OCI-LY3 (cell line): ENCODE measurements at regions not wholly inside any gene's neighbourhood (a gene's known extent, or its start where the extent isn't known, plus 50 kb on each side); places are given as distances from the start of the nearest gene placed in this dataset.

Experiments
- H2AFZ ChIP-seq: fragments of 200-600, 300-600 bp; shearing (Covaris generic); 2 replicates; pipeline ENCODE4 v1.6.0; 2014; ENCODE audit warnings: antibody characterized with exemption, low read depth, low read length
- H3K27ac ChIP-seq: fragments of 200-600, 300-600 bp; sonication (generic); 2 replicates; pipeline ENCODE4 v1.5.1; 2014; ENCODE audit warnings: mild to moderate bottlenecking, low read length, moderate library complexity, mixed read lengths
- H3K27me3 ChIP-seq: fragments of 200-600, 300-600 bp; sonication (generic); 2 replicates; pipeline ENCODE4 v1.6.1; 2014; ENCODE audit warnings: low read depth, low read length, mixed read lengths
- H3K36me3 ChIP-seq: fragments of 200-600, 300-600 bp; sonication (generic); replicated peaks from 2 replicates; pipeline ENCODE3; 2014; ENCODE audit warnings: low read depth, low read length, mixed read lengths
- H3K4me1 ChIP-seq: fragments of 300-600, 200-600 bp; sonication (generic); 2 replicates; pipeline ENCODE4 v1.6.1; 2014; ENCODE audit warnings: low read length, mixed read lengths
- H3K4me2 ChIP-seq: fragments of 200-600, 300-600 bp; sonication (generic); 2 replicates; pipeline ENCODE4 v1.6.1; 2014; ENCODE audit warnings: low read length, mixed read lengths
- H3K4me3 ChIP-seq: fragments of 300-600, 200-600 bp; sonication (generic); 2 replicates; pipeline ENCODE4 v1.5.1; 2014; ENCODE audit warnings: antibody characterized with exemption, mild to moderate bottlenecking, low read length, moderate library complexity
- H3K79me2 ChIP-seq: fragments of 300-600, 200-600 bp; shearing (Covaris generic); 2 replicates; pipeline ENCODE4 v1.6.1; 2014; ENCODE audit warnings: mild to moderate bottlenecking, low read length, mixed read lengths
- H3K9ac ChIP-seq: fragments of 300-600, 200-600 bp; shearing (Covaris generic); 2 replicates; pipeline ENCODE4 v1.6.0; 2014; ENCODE audit warnings: mild to moderate bottlenecking, low read length, moderate library complexity
- H3K9me3 ChIP-seq: fragments of 200-600, 300-600 bp; shearing (Covaris generic); 2 replicates; pipeline ENCODE4 v1.6.1; 2014; ENCODE audit warnings: low read length, mixed read lengths; ENCODE audit not compliant: insufficient read depth
- H4K20me1 ChIP-seq: fragments of 200-600, 300-600 bp; sonication (generic); 2 replicates; pipeline ENCODE4 v1.6.1; 2016; ENCODE audit warnings: low read length, mixed read lengths; ENCODE audit not compliant: insufficient read depth
- EZH2phosphoT487 ChIP-seq: fragments of 200-600 bp; shearing (Covaris generic); IDR thresholded peaks from 2 replicates; pipeline ENCODE4 v1.6.1; 2018; ENCODE audit warnings: antibody characterized with exemption, mixed run types, low read depth
- TF ChIP-seq, protein P1 (sequence below): fragments of 200-600, 300-600 bp; sonication (generic); IDR thresholded peaks from 2 replicates; pipeline ENCODE4 v1.5.1; 2014; ENCODE audit warnings: antibody characterized with exemption, low read length, low read depth

DNA sequence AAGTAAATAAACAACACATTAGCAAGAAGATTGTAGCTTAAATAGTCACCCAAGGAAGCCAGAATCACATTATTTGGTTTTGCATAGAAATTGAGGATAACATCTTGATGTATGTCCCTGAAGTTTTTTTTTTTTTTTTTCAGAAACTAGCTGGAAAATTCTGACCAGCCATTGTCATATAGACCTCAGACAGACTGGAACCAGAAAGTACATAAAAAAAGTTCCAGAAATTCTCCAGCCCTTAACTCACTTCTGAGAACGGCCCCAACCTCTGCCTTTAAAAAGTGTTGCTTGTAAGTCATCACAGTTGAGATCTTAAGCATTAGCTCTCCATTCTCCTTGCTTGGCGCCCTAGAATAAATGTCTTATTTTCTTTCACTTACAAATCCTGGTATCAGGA, 350.5 kb downstream of the CCDC85A start:
- no peak for TF ChIP-seq EZH2phosphoT487
- TF ChIP-seq, protein P1, sequence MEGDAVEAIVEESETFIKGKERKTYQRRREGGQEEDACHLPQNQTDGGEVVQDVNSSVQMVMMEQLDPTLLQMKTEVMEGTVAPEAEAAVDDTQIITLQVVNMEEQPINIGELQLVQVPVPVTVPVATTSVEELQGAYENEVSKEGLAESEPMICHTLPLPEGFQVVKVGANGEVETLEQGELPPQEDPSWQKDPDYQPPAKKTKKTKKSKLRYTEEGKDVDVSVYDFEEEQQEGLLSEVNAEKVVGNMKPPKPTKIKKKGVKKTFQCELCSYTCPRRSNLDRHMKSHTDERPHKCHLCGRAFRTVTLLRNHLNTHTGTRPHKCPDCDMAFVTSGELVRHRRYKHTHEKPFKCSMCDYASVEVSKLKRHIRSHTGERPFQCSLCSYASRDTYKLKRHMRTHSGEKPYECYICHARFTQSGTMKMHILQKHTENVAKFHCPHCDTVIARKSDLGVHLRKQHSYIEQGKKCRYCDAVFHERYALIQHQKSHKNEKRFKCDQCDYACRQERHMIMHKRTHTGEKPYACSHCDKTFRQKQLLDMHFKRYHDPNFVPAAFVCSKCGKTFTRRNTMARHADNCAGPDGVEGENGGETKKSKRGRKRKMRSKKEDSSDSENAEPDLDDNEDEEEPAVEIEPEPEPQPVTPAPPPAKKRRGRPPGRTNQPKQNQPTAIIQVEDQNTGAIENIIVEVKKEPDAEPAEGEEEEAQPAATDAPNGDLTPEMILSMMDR = no peak
- no peaks in the 10 kb centered on the region for H4K20me1 ChIP-seq
- no peaks in the 10 kb centered on the region for H3K36me3 ChIP-seq
- H3K4me3 ChIP-seq = no peak overlapping the region
- H3K9me3 ChIP-seq = no peaks in the 10 kb centered on the region
- no peaks in the 10 kb centered on the region for H3K27me3 ChIP-seq
- H3K4me2 ChIP-seq = no peak overlapping the region
- no peak overlapping the region for H2AFZ ChIP-seq
- H3K79me2 ChIP-seq = no peaks in the 10 kb centered on the region
- H3K4me1 ChIP-seq = no peaks in the 10 kb centered on the region
- no peak overlapping the region for H3K9ac ChIP-seq
- no peak overlapping the region for H3K27ac ChIP-seq

DNA sequence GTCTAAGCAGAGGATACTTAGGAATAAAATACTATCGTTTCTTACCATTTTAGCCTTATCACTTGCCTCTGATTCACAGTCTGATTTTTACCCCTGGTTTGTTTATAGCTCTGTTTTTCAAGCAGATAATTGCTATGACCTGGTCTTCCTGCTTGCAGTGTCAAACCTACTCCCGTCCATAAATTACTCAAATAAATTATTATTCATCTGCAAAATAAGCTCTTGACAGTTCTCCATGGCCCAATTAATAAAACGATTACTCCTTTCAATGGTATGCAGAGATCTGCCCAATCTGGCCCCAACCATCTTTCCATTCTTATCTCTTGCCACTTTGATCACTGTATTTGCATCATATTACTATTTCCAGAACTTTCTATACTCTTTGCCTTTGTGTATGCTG, 354.0 kb downstream of the CCDC85A start:
- Histone ChIP-seq H3K9me3 (no peaks in the 10 kb centered on the region), H2AFZ (no peak overlapping the region), H3K4me2 (no peak overlapping the region), H3K4me1 (no peaks in the 10 kb centered on the region), H3K27ac (no peak overlapping the region), H3K9ac (no peak overlapping the region), H3K36me3 (no peaks in the 10 kb centered on the region), H3K79me2 (no peaks in the 10 kb centered on the region), H4K20me1 (no peaks in the 10 kb centered on the region), H3K27me3 (no peaks in the 10 kb centered on the region), H3K4me3 (no peak overlapping the region)
- TF ChIP-seq, protein P1 = no peak
- no peak for TF ChIP-seq EZH2phosphoT487

DNA sequence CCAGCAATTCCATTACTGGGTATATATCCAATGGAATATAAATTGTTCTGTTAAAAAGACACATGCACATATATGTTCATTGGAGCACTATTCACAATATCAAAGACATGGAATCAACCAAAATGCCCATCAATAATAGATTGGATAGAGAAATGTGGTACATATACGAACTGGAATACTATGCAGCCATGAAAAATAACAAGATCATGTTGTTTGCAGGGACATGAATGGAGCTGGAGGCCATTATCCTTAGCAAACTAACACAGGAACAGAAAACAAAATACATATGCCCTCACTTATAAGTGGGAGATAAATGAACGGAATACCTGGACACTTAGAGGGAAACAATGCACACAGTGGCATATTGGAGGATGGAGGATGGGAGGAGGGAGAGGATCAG, 355.8 kb downstream of the CCDC85A start:
- Histone ChIP-seq H3K9ac (no peak overlapping the region), H3K27ac (no peak overlapping the region), H3K27me3 (no peaks in the 10 kb centered on the region), H4K20me1 (no peaks in the 10 kb centered on the region), H3K4me1 (no peaks in the 10 kb centered on the region), H2AFZ (no peak overlapping the region), H3K36me3 (no peaks in the 10 kb centered on the region), H3K9me3 (no peaks in the 10 kb centered on the region), H3K4me3 (no peak overlapping the region), H3K79me2 (no peaks in the 10 kb centered on the region), H3K4me2 (no peak overlapping the region)
- TF ChIP-seq EZH2phosphoT487 = no peak
- TF ChIP-seq, protein P1 = no peak

DNA sequence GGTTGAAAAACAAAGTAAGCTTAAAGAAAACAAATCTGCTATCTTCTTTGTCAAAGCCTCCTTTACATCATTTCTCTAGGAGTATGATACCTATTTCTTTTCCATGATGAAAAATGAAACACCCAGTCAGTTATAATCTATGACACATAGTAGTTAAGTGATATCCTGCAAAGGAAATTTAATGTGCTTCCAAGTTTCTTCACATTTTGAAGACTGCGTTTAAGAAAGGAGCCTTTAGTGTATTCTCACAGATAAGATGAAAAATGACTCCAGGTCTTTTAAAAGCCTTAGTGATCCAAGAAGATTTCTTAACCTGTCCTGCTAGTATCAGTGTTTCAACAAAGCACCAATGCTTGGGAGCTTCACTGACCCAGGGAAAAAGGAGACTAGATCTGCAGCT, 356.7 kb downstream of the CCDC85A start:
- TF ChIP-seq, protein P1 = no peak
- no peak for TF ChIP-seq EZH2phosphoT487
- Histone ChIP-seq H2AFZ (no peak overlapping the region), H3K27ac (no peak overlapping the region), H3K79me2 (no peaks in the 10 kb centered on the region), H4K20me1 (no peaks in the 10 kb centered on the region), H3K4me2 (no peak overlapping the region), H3K9ac (no peak overlapping the region), H3K4me1 (no peaks in the 10 kb centered on the region), H3K4me3 (no peak overlapping the region), H3K27me3 (no peaks in the 10 kb centered on the region), H3K9me3 (no peaks in the 10 kb centered on the region), H3K36me3 (no peaks in the 10 kb centered on the region)
